ENCODE measurements at regions not wholly inside any gene's neighbourhood (a gene's known extent, or its start where the extent isn't known, plus 50 kb on each side); places are given as distances from the start of the nearest gene placed in this dataset.

DNA sequence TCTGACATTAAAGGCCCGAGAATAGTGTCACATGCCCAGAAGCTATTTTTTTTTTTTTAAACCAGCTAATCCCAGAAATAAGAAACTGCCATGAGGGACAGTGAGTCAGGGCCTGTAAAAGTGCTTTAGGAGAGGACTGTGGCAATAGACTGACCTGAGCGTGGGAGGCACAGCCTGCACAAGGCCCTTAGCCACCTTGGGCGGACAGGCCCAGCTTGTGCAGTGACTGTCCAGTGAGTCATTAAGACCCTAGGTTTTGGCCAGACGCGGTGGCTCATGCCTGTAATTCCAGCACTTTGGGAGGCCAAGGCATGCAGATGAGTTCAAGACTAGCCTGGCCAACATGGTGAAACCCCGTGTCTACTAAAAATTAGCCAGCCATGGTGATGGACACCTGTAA, 343.0 kb upstream of the ZFHX3 start:
- ChIA-PET CTCF (no interaction called here), POLR2A (no interaction called here)
- no peak for DNase-seq
- H3K36me3 Mint-ChIP-seq (ENCODE audit: low read depth) = no peaks in the 10 kb centered on the region
- no peaks in the 10 kb centered on the region for H3K9me3 Mint-ChIP-seq (ENCODE audit: insufficient read depth)
- H3K4me1 Mint-ChIP-seq (ENCODE audit: low read depth) = no peaks in the 10 kb centered on the region
- no peak overlapping the region for H3K4me3 Mint-ChIP-seq
- H3K27me3 Mint-ChIP-seq (ENCODE audit: low read depth) = no peaks in the 10 kb centered on the region
- ATAC-seq = no peak
- H3K27ac Mint-ChIP-seq = no peak overlapping the region

DNA sequence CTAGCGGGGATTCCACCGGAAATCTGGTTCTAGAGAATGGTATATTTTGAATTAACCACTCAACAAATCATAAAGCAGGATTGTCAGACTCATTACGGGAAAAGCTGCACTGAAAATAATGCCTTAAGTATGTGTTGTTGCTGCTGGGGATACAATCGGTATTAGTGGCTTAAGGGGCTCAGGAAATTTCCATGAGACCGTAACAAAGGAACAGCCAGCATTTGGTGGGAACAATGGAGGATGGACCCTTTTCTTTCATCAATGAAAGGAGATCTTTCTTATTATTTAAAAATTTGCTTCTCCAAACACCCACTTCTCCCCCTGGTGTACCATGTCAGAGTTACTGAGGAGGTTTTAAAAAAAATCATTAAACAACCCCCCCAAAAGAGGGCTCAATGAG, 342.6 kb upstream of the ZFHX3 start:
- Mint-ChIP-seq H3K27me3 (ENCODE audit: low read depth) (no peaks in the 10 kb centered on the region), H3K4me1 (ENCODE audit: low read depth) (no peaks in the 10 kb centered on the region), H3K9me3 (ENCODE audit: insufficient read depth) (no peaks in the 10 kb centered on the region), H3K4me3 (no peak overlapping the region), H3K36me3 (ENCODE audit: low read depth) (no peaks in the 10 kb centered on the region), H3K27ac (no peak overlapping the region)
- no peak for ATAC-seq
- CTCF ChIA-PET = no interaction called here
- POLR2A ChIA-PET = no interaction called here
- no peak for DNase-seq

- no peak overlapping the region for H3K27ac Mint-ChIP-seq
- no peaks in the 10 kb centered on the region for H3K9me3 Mint-ChIP-seq (ENCODE audit: insufficient read depth)
- DNase-seq = no peak
- POLR2A ChIA-PET = no interaction called here
- no peak for ATAC-seq
- H3K4me3 Mint-ChIP-seq = no peak overlapping the region
- H3K36me3 Mint-ChIP-seq (ENCODE audit: low read depth) = no peaks in the 10 kb centered on the region
- CTCF ChIA-PET = no interaction called here
- no peaks in the 10 kb centered on the region for H3K4me1 Mint-ChIP-seq (ENCODE audit: low read depth)
- no peaks in the 10 kb centered on the region for H3K27me3 Mint-ChIP-seq (ENCODE audit: low read depth)
Observed at GRCh38 chr16:73389085-73389484, 341.2 kb upstream of the ZFHX3 start.

DNA sequence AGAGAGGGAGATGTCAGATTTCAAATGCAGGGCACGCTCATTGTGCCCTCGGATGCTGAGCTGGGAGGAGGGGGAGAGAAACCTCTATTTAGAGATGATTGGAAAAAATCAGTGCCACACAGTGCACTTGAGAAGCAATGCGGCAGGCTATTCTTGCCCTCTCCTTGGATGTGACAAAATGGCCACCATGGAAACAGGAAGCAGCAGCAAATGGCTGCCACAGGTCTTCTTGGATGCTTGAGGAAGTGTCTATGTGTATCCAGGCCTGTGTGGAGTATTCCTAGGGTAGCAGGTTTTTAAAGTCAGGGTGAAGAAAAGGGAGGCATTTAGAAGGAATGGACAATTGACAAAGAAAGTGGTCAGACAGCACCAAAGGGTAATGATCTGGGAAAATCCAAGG, 340.1 kb upstream of the ZFHX3 start:
- Mint-ChIP-seq H3K36me3 (ENCODE audit: low read depth) (no peaks in the 10 kb centered on the region), H3K27ac (no peak overlapping the region), H3K27me3 (ENCODE audit: low read depth) (no peaks in the 10 kb centered on the region), H3K4me1 (ENCODE audit: low read depth) (no peaks in the 10 kb centered on the region), H3K4me3 (no peak overlapping the region), H3K9me3 (ENCODE audit: insufficient read depth) (no peaks in the 10 kb centered on the region)
- ATAC-seq (no peak), DNase-seq (no peak)
- ChIA-PET POLR2A (no interaction called here), CTCF (no interaction called here)

GRCh38 chr16:73385696-73386095, 337.8 kb upstream of the ZFHX3 start:
- H3K27ac Mint-ChIP-seq = no peak overlapping the region
- ChIA-PET POLR2A (no interaction called here), CTCF (no interaction called here)
- H3K27me3 Mint-ChIP-seq (ENCODE audit: low read depth) = no peaks in the 10 kb centered on the region
- no peaks in the 10 kb centered on the region for H3K9me3 Mint-ChIP-seq (ENCODE audit: insufficient read depth)
- H3K4me3 Mint-ChIP-seq = no peak overlapping the region
- no peak for ATAC-seq
- no peak for DNase-seq
- H3K36me3 Mint-ChIP-seq (ENCODE audit: low read depth) = no peaks in the 10 kb centered on the region
- no peaks in the 10 kb centered on the region for H3K4me1 Mint-ChIP-seq (ENCODE audit: low read depth)

GRCh38 chr16:73384506-73385089, 336.7 kb upstream of the ZFHX3 start:
- H3K4me1 Mint-ChIP-seq (ENCODE audit: low read depth) = no peaks in the 10 kb centered on the region
- no peaks in the 10 kb centered on the region for H3K36me3 Mint-ChIP-seq (ENCODE audit: low read depth)
- ChIA-PET CTCF (no interaction called here), POLR2A (no interaction called here)
- ATAC-seq (no peak), DNase-seq (no peak)
- no peak overlapping the region for H3K27ac Mint-ChIP-seq
- H3K9me3 Mint-ChIP-seq (ENCODE audit: insufficient read depth) = no peaks in the 10 kb centered on the region
- H3K27me3 Mint-ChIP-seq (ENCODE audit: low read depth) = no peaks in the 10 kb centered on the region
- H3K4me3 Mint-ChIP-seq = no peak overlapping the region

DNA sequence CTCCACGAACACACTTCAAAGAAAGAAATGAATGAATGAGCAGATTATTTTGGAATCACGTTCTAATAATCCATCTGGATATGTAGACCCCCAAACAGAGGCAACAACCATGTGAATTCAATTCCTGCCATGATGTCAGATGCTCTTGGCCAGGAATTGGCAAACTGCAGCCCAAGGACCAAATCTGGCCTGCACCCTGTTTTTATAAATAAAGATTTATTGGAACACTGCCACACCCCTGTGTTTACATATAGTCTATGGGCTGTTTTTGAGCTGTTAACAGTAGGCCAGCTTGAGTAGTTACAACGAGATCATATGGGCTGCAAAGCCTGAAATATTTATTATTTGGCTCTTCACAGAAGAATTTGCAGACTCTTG, 336.0 kb upstream of the ZFHX3 start:
- no peaks in the 10 kb centered on the region for H3K36me3 Mint-ChIP-seq (ENCODE audit: low read depth)
- CTCF ChIA-PET = no interaction called here

GRCh38 chr16:73383195-73383987, 335.5 kb upstream of the ZFHX3 start:
- Mint-ChIP-seq H3K4me1 (ENCODE audit: low read depth) (no peaks in the 10 kb centered on the region), H3K36me3 (ENCODE audit: low read depth) (no peaks in the 10 kb centered on the region), H3K27me3 (ENCODE audit: low read depth) (no peaks in the 10 kb centered on the region), H3K4me3 (no peak overlapping the region), H3K9me3 (ENCODE audit: insufficient read depth) (no peaks in the 10 kb centered on the region), H3K27ac (no peak overlapping the region)
- ChIA-PET POLR2A (no interaction called here), CTCF (no interaction called here)
- ATAC-seq = no peak
- no peak for DNase-seq

More for the DNA sequence above, 336.0 kb upstream of the ZFHX3 start:
- Mint-ChIP-seq H3K27ac (no peak overlapping the region), H3K4me1 (ENCODE audit: low read depth) (no peaks in the 10 kb centered on the region), H3K27me3 (ENCODE audit: low read depth) (no peaks in the 10 kb centered on the region), H3K4me3 (no peak overlapping the region), H3K9me3 (ENCODE audit: insufficient read depth) (no peaks in the 10 kb centered on the region)
- POLR2A ChIA-PET = no interaction called here
- DNase-seq (no peak), ATAC-seq (no peak)

- ATAC-seq = no peak
- ChIA-PET POLR2A (no interaction called here), CTCF (interaction anchor here (0.7 kb wide), 1 partner anchor 84 kb away, joined by 3 read pairs; no protein-coding TSS in a partner anchor)
- Mint-ChIP-seq H3K27me3 (ENCODE audit: low read depth) (no peaks in the 10 kb centered on the region), H3K4me3 (no peak overlapping the region), H3K27ac (no peak overlapping the region), H3K9me3 (ENCODE audit: insufficient read depth) (no peaks in the 10 kb centered on the region), H3K36me3 (ENCODE audit: low read depth) (no peaks in the 10 kb centered on the region), H3K4me1 (ENCODE audit: low read depth) (no peaks in the 10 kb centered on the region)
- no peak for DNase-seq
Observed at GRCh38 chr16:73378471-73378870, 330.5 kb upstream of the ZFHX3 start.

GRCh38 chr16:73371584-73372319, 323.8 kb upstream of the ZFHX3 start:
- Mint-ChIP-seq H3K4me1 (ENCODE audit: low read depth) (no peaks in the 10 kb centered on the region), H3K4me3 (no peak overlapping the region), H3K27ac (no peak overlapping the region), H3K27me3 (ENCODE audit: low read depth) (no peaks in the 10 kb centered on the region), H3K9me3 (ENCODE audit: insufficient read depth) (no peaks in the 10 kb centered on the region), H3K36me3 (ENCODE audit: low read depth) (no peaks in the 10 kb centered on the region)
- ChIA-PET CTCF (no interaction called here), POLR2A (no interaction called here)
- DNase-seq (no peak), ATAC-seq (no peak)

DNA sequence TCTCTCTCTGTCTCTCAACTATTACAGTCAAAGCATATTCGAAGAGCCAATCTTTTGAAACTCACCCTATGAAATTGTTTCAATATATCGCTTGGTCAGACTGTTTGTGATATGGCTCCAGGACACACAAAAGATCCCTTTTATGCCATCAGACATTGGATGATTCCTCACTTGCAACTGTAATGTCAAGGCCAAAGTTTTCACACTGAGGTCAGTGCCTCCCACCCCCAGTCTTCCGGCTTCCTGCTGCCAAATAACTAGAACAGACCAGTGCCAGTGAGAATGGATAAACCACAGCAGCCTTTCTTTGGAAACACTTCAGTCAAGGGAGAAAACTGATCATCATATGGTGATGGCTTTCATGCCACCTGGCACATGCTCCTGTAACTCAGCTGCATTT, 321.9 kb upstream of the ZFHX3 start:
- ChIA-PET POLR2A (no interaction called here), CTCF (no interaction called here)
- no peak for DNase-seq
- Mint-ChIP-seq H3K9me3 (ENCODE audit: insufficient read depth) (no peaks in the 10 kb centered on the region), H3K27me3 (ENCODE audit: low read depth) (no peaks in the 10 kb centered on the region), H3K4me1 (ENCODE audit: low read depth) (no peaks in the 10 kb centered on the region), H3K27ac (no peak overlapping the region), H3K36me3 (ENCODE audit: low read depth) (no peaks in the 10 kb centered on the region), H3K4me3 (no peak overlapping the region)
- no peak for ATAC-seq

DNA sequence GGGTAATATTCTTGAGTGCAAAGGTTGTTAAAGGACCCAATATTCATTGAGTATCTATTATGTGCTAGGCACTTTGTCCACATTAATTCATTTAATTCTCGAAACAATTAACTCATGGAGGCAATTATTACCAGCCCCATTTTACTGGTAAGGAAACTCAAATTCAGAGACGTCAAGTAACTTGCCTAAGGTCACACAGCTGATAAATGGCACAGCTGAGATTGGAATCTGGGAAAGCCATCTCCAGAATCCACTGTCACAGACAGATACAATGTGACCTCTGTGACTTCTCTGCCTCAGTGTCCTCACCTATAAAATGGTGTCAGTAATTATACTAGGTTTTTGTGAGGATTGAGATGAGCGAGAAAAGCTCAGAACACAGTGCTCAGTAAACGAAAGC, 320.8 kb upstream of the ZFHX3 start:
- Mint-ChIP-seq H3K27me3 (ENCODE audit: low read depth) (no peaks in the 10 kb centered on the region), H3K27ac (no peak overlapping the region), H3K4me1 (ENCODE audit: low read depth) (no peaks in the 10 kb centered on the region), H3K36me3 (ENCODE audit: low read depth) (no peaks in the 10 kb centered on the region), H3K4me3 (no peak overlapping the region), H3K9me3 (ENCODE audit: insufficient read depth) (no peaks in the 10 kb centered on the region)
- ATAC-seq = no peak
- ChIA-PET CTCF (no interaction called here), POLR2A (no interaction called here)
- DNase-seq = no peak
